ENCODE measurements at regions not wholly inside any gene's neighbourhood (a gene's known extent, or its start where the extent isn't known, plus 50 kb on each side); places are given as distances from the start of the nearest gene placed in this dataset.

GRCh38 chr6:99148111-99148510, 200.4 kb upstream of the FBXL4 start:
- Histone ChIP-seq H3K4me2 (ENCODE audit: insufficient read depth, low read length) (no peak overlapping the region), H3K4me3 (ENCODE audit: low read depth in 1 of 2, low read length in 2 of 2) (no peak overlapping the region), H2AFZ (ENCODE audit: low read depth, low read length) (no peak overlapping the region), H3K9me3 (ENCODE audit: insufficient read depth, low read length, severe bottlenecking) (no peaks in the 10 kb centered on the region), H3K4me1 (ENCODE audit: insufficient read depth, low read length) (no peaks in the 10 kb centered on the region), H3K9ac (ENCODE audit: low read depth, low read length) (no peak overlapping the region), H3K27ac (ENCODE audit: low read length) (no peak overlapping the region), H3K27me3 (ENCODE audit: insufficient read depth, low read length, poor library complexity) (peaks cover 3% of the 10 kb centered on the region), H3K36me3 (ENCODE audit: insufficient read depth, low read length) (no peaks in the 10 kb centered on the region), H4K20me1 (ENCODE audit: insufficient read depth, low read length) (no peaks in the 10 kb centered on the region), H3K79me2 (ENCODE audit: insufficient read depth, low read length) (no peaks in the 10 kb centered on the region)
- ATAC-seq (ENCODE audit: insufficient read depth, low read depth) (no peak), DNase-seq (no peak)
- no peak for TF ChIP-seq EZH2 (IDR thresholded peaks at IDR 0.05; ENCODE audit: borderline replicate concordance, low read depth, low read length, severe bottlenecking)
- no peak for TF ChIP-seq CTCF (IDR thresholded peaks at IDR 0.05; ENCODE audit: borderline replicate concordance, extremely low read depth, low read length, poor library complexity, severe bottlenecking)

- ATAC-seq (ENCODE audit: insufficient read depth, low read depth) (no peak), DNase-seq (no peak)
- no peaks in the 10 kb centered on the region for H3K36me3 ChIP-seq (ENCODE audit: insufficient read depth, low read length)
- no peak overlapping the region for H3K27ac ChIP-seq (ENCODE audit: low read length)
- no peaks in the 10 kb centered on the region for H3K79me2 ChIP-seq (ENCODE audit: insufficient read depth, low read length)
- H3K27me3 ChIP-seq (ENCODE audit: insufficient read depth, low read length, poor library complexity) = peaks cover 3% of the 10 kb centered on the region
- H3K4me2 ChIP-seq (ENCODE audit: insufficient read depth, low read length) = no peak overlapping the region
- no peak overlapping the region for H3K9ac ChIP-seq (ENCODE audit: low read depth, low read length)
- no peaks in the 10 kb centered on the region for H3K9me3 ChIP-seq (ENCODE audit: insufficient read depth, low read length, severe bottlenecking)
- H3K4me1 ChIP-seq (ENCODE audit: insufficient read depth, low read length) = no peaks in the 10 kb centered on the region
- no peak overlapping the region for H2AFZ ChIP-seq (ENCODE audit: low read depth, low read length)
- TF ChIP-seq CTCF (IDR thresholded peaks at IDR 0.05; ENCODE audit: borderline replicate concordance, extremely low read depth, low read length, poor library complexity, severe bottlenecking) (no peak), EZH2 (IDR thresholded peaks at IDR 0.05; ENCODE audit: borderline replicate concordance, low read depth, low read length, severe bottlenecking) (no peak)
- no peak overlapping the region for H3K4me3 ChIP-seq (ENCODE audit: low read depth in 1 of 2, low read length in 2 of 2)
- no peaks in the 10 kb centered on the region for H4K20me1 ChIP-seq (ENCODE audit: insufficient read depth, low read length)
Observed at GRCh38 chr6:99147206-99147605, 199.5 kb upstream of the FBXL4 start.

- Histone ChIP-seq H3K27me3 (ENCODE audit: insufficient read depth, low read length, poor library complexity) (peaks cover 3% of the 10 kb centered on the region), H3K36me3 (ENCODE audit: insufficient read depth, low read length) (no peaks in the 10 kb centered on the region), H3K9ac (ENCODE audit: low read depth, low read length) (no peak overlapping the region), H3K4me1 (ENCODE audit: insufficient read depth, low read length) (no peaks in the 10 kb centered on the region), H3K4me3 (ENCODE audit: low read depth in 1 of 2, low read length in 2 of 2) (no peak overlapping the region), H2AFZ (ENCODE audit: low read depth, low read length) (no peak overlapping the region), H4K20me1 (ENCODE audit: insufficient read depth, low read length) (no peaks in the 10 kb centered on the region), H3K4me2 (ENCODE audit: insufficient read depth, low read length) (no peak overlapping the region), H3K27ac (ENCODE audit: low read length) (no peak overlapping the region), H3K9me3 (ENCODE audit: insufficient read depth, low read length, severe bottlenecking) (no peaks in the 10 kb centered on the region), H3K79me2 (ENCODE audit: insufficient read depth, low read length) (no peaks in the 10 kb centered on the region)
- ATAC-seq (ENCODE audit: insufficient read depth, low read depth) (no peak), DNase-seq (no peak)
- TF ChIP-seq EZH2 (IDR thresholded peaks at IDR 0.05; ENCODE audit: borderline replicate concordance, low read depth, low read length, severe bottlenecking) (no peak), CTCF (IDR thresholded peaks at IDR 0.05; ENCODE audit: borderline replicate concordance, extremely low read depth, low read length, poor library complexity, severe bottlenecking) (no peak)
Observed at GRCh38 chr6:99146711-99147110, 199.0 kb upstream of the FBXL4 start.

- no peak overlapping the region for H3K27ac ChIP-seq (ENCODE audit: low read length)
- TF ChIP-seq EZH2 (IDR thresholded peaks at IDR 0.05; ENCODE audit: borderline replicate concordance, low read depth, low read length, severe bottlenecking) (no peak), CTCF (IDR thresholded peaks at IDR 0.05; ENCODE audit: borderline replicate concordance, extremely low read depth, low read length, poor library complexity, severe bottlenecking) (no peak)
- H3K4me1 ChIP-seq (ENCODE audit: insufficient read depth, low read length) = no peaks in the 10 kb centered on the region
- H3K79me2 ChIP-seq (ENCODE audit: insufficient read depth, low read length) = no peaks in the 10 kb centered on the region
- peaks cover 3% of the 10 kb centered on the region for H3K27me3 ChIP-seq (ENCODE audit: insufficient read depth, low read length, poor library complexity)
- no peak overlapping the region for H3K4me3 ChIP-seq (ENCODE audit: low read depth in 1 of 2, low read length in 2 of 2)
- no peaks in the 10 kb centered on the region for H4K20me1 ChIP-seq (ENCODE audit: insufficient read depth, low read length)
- DNase-seq (no peak), ATAC-seq (ENCODE audit: insufficient read depth, low read depth) (no peak)
- H3K36me3 ChIP-seq (ENCODE audit: insufficient read depth, low read length) = no peaks in the 10 kb centered on the region
- H3K9me3 ChIP-seq (ENCODE audit: insufficient read depth, low read length, severe bottlenecking) = no peaks in the 10 kb centered on the region
- H3K9ac ChIP-seq (ENCODE audit: low read depth, low read length) = no peak overlapping the region
- H3K4me2 ChIP-seq (ENCODE audit: insufficient read depth, low read length) = no peak overlapping the region
- no peak overlapping the region for H2AFZ ChIP-seq (ENCODE audit: low read depth, low read length)
Observed at GRCh38 chr6:99145738-99146137, 198.0 kb upstream of the FBXL4 start.
